H1 (cell line): ENCODE measurements at regions not wholly inside any gene's neighbourhood (a gene's known extent, or its start where the extent isn't known, plus 50 kb on each side); places are given as distances from the start of the nearest gene placed in this dataset.

Source experiments
- CTCF ChIA-PET: fragments of 300-600 bp; sonication (Branson Sonifier 250); formaldehyde crosslinking; loops from one replicate; lab custom pipeline; 2021; ENCODE audit not compliant: partially characterized antibody; lab: Charles Lee
- POLR2A ChIA-PET: fragments of 300-600 bp; sonication (Branson Sonifier 250); formaldehyde crosslinking; loops from one replicate; lab custom pipeline; 2021; ENCODE audit warnings: inconsistent platforms; ENCODE audit not compliant: partially characterized antibody; lab: Charles Lee
- DNase-seq, 2 experiments: peaks; one replicate each; pipeline versions ENCODE4 v3.0.0 to v3.0.0-alpha.2; 2010 to 2022; ENCODE audit warnings: low spot score in 2 of 2, low read depth in 1 of 2, mixed read lengths in 1 of 2
- FAIRE-seq: peaks from 2 replicates; lab custom pipeline; 2011; peaks lifted over from hg19 to GRCh38; lab: Jason Lieb, UNC
- H2AFZ ChIP-seq: 2 replicates; pipeline ENCODE4 v1.8.1; 2012; ENCODE audit warnings: low read length, inconsistent platforms
- H2AK5ac ChIP-seq: 2 replicates; pipeline ENCODE4 v1.6.1; 2013; ENCODE audit warnings: low read depth, low read length
- H2BK120ac ChIP-seq: replicated peaks from 2 replicates; pipeline ENCODE3; 2013; ENCODE audit warnings: low read depth, low read length, inconsistent platforms
- H2BK12ac ChIP-seq: 2 replicates; pipeline ENCODE4 v1.6.1; 2013; ENCODE audit warnings: low read depth, low read length
- H2BK15ac ChIP-seq: 2 replicates; pipeline ENCODE4 v1.6.1; 2013; ENCODE audit warnings: low read length
- H2BK20ac ChIP-seq: 2 replicates; pipeline ENCODE4 v1.6.1; 2013; ENCODE audit warnings: low read length
- H2BK5ac ChIP-seq: 2 replicates; pipeline ENCODE4 v1.6.1; 2013; ENCODE audit warnings: low read depth, low read length
- H3K14ac ChIP-seq: 2 replicates; pipeline ENCODE4 v1.6.1; 2013; ENCODE audit warnings: inconsistent platforms; ENCODE audit not compliant: insufficient read length
- H3K18ac ChIP-seq: 2 replicates; pipeline ENCODE4 v1.6.1; 2013; ENCODE audit warnings: low read length; ENCODE audit errors: extremely low read depth
- H3K23ac ChIP-seq: 2 replicates; pipeline ENCODE4 v1.6.1; 2013; ENCODE audit warnings: inconsistent platforms; ENCODE audit not compliant: insufficient read length
- H3K23me2 ChIP-seq: 2 replicates; pipeline ENCODE4 v1.6.1; 2013; ENCODE audit warnings: low read depth, low read length
- H3K27ac ChIP-seq: 2 replicates; pipeline ENCODE4 v1.6.1; 2011; ENCODE audit warnings: low read depth, low read length, inconsistent platforms
- H3K27me3 ChIP-seq, 4 experiments: replicated peaks in 1 of 4; 1 replicate in 1 of 4; 2 replicates in 3 of 4; pipeline versions ENCODE4 v1.6.1 to v1.8.1; 2011 to 2013; ENCODE audit warnings: low read length in 3 of 4, mild to moderate bottlenecking in 3 of 4, inconsistent platforms in 2 of 4, mixed read lengths in 2 of 4, moderate library complexity in 1 of 4; ENCODE audit not compliant: control insufficient read depth in 3 of 4, insufficient read depth in 3 of 4; ENCODE audit errors: extremely low read depth in 1 of 4
- H3K36me3 ChIP-seq, 4 experiments: 2 replicates each; pipeline versions ENCODE4 v1.6.1 to v1.8.1; 2011 to 2013; ENCODE audit warnings: mild to moderate bottlenecking in 4 of 4, low read length in 3 of 4, moderate library complexity in 2 of 4, control low read depth in 1 of 4, inconsistent platforms in 1 of 4; ENCODE audit not compliant: insufficient read depth in 4 of 4, control insufficient read depth in 2 of 4
- H3K4ac ChIP-seq: replicated peaks from 2 replicates; pipeline ENCODE3; 2013; ENCODE audit warnings: low read length, low read depth, mixed read lengths, inconsistent platforms; ENCODE audit not compliant: insufficient read length
- H3K4me1 ChIP-seq, 4 experiments: replicated peaks in 1 of 4; 1 replicate in 1 of 4; 2 replicates in 3 of 4; pipeline versions ENCODE4 v1.6.1 to v1.8.1; 2011 to 2013; ENCODE audit warnings: low read length in 3 of 4, inconsistent platforms in 2 of 4, mixed read lengths in 1 of 4; ENCODE audit not compliant: insufficient read depth in 4 of 4, control insufficient read depth in 3 of 4
- H3K4me2 ChIP-seq, 2 experiments: 2 replicates each; pipeline versions ENCODE4 v1.6.1 to v1.8.1; 2011 to 2013; ENCODE audit warnings: low read depth in 2 of 2, low read length in 2 of 2, control low read depth in 1 of 2, inconsistent platforms in 1 of 2, mild to moderate bottlenecking in 1 of 2; ENCODE audit not compliant: insufficient read depth in 1 of 2
- H3K4me3 ChIP-seq, 4 experiments: fragments of 200-600, 300-600 bp in 1 of 4; sonication (generic), shearing (Covaris generic), sonication (Bioruptor Twin) in 1 of 4; 2 replicates each; pipeline versions ENCODE4 v1.5.1 to v1.8.1; 2011 to 2016; ENCODE audit warnings: low read length in 4 of 4, low read depth in 3 of 4, control low read depth in 2 of 4, inconsistent platforms in 2 of 4, mild to moderate bottlenecking in 2 of 4, mixed read lengths in 1 of 4, moderate library complexity in 1 of 4; ENCODE audit not compliant: insufficient read depth in 2 of 4; ENCODE audit errors: extremely low read depth in 1 of 4
- H3K56ac ChIP-seq: replicated peaks from 2 replicates; pipeline ENCODE3; 2013; ENCODE audit warnings: low read depth, mild to moderate bottlenecking, mixed read lengths, low read length, inconsistent platforms; ENCODE audit not compliant: insufficient read length
- H3K79me1 ChIP-seq: 2 replicates; pipeline ENCODE4 v1.6.1; 2013; ENCODE audit warnings: low read depth, low read length, control low read depth
- H3K79me2 ChIP-seq, 2 experiments: 2 replicates each; pipeline versions ENCODE4 v1.6.1 to v1.8.1; 2012 to 2013; ENCODE audit warnings: low read length in 2 of 2, mild to moderate bottlenecking in 2 of 2, inconsistent platforms in 1 of 2; ENCODE audit not compliant: insufficient read depth in 2 of 2, control insufficient read depth in 1 of 2
- H3K9ac ChIP-seq, 4 experiments: replicated peaks in 1 of 4; 1 replicate in 1 of 4; 2 replicates in 3 of 4; pipeline versions ENCODE4 v1.6.1 to v1.8.1; 2011 to 2013; ENCODE audit warnings: low read depth in 3 of 4, low read length in 3 of 4, control low read depth in 2 of 4, mild to moderate bottlenecking in 2 of 4, moderate library complexity in 2 of 4, inconsistent platforms in 1 of 4; ENCODE audit errors: extremely low read depth in 1 of 4
- H3K9me3 ChIP-seq, 2 experiments: 2 replicates each; pipeline versions ENCODE4 v1.6.1 to v1.8.1; 2012 to 2013; ENCODE audit warnings: mild to moderate bottlenecking in 2 of 2, moderate library complexity in 2 of 2, control low read depth in 1 of 2, inconsistent platforms in 1 of 2, low read depth in 1 of 2, low read length in 1 of 2, mixed read lengths in 1 of 2; ENCODE audit not compliant: insufficient read depth in 2 of 2
- H4K20me1 ChIP-seq, 2 experiments: replicated peaks in 1 of 2; 2 replicates each; pipeline versions ENCODE3 to v1.8.1; 2011 to 2013; ENCODE audit warnings: inconsistent platforms in 2 of 2, low read length in 2 of 2, mild to moderate bottlenecking in 1 of 2; ENCODE audit not compliant: insufficient read depth in 2 of 2, control insufficient read depth in 1 of 2
- H4K5ac ChIP-seq: 2 replicates; pipeline ENCODE4 v1.6.1; 2013; ENCODE audit warnings: low read length, low read depth, mixed read lengths, inconsistent platforms; ENCODE audit not compliant: insufficient read length
- H4K8ac ChIP-seq: 2 replicates; pipeline ENCODE4 v1.8.0; 2013; ENCODE audit warnings: mild to moderate bottlenecking, moderate library complexity, low read length, inconsistent platforms; ENCODE audit not compliant: insufficient read depth; ENCODE audit errors: extremely low read depth
- H4K91ac ChIP-seq: replicated peaks from 2 replicates; pipeline ENCODE3; 2013; ENCODE audit warnings: low read length, mixed read lengths, inconsistent platforms; ENCODE audit not compliant: insufficient read length
- WGBS, 2 experiments: shearing (Covaris generic) in 1 of 2; methylation state at CpG; one replicate each; pipeline versions ENCODE4 v1.1.6 to v1.1.7; 2013 to 2015; ENCODE audit warnings: low lambda C conversion rate in 2 of 2, mixed read lengths in 2 of 2, inconsistent platforms in 1 of 2, low coverage in 1 of 2, missing lambda C conversion rate in 1 of 2; ENCODE audit not compliant: insufficient replicate concordance in 2 of 2, insufficient coverage in 1 of 2, insufficient read length in 1 of 2; ENCODE audit errors: extremely low coverage in 1 of 2, missing lambda C conversion rate in 1 of 2; 5-methylcytosine and 5-hydroxymethylcytosine counted together
- TF ChIP-seq, protein P1 (sequence below): fragments of 300-600 bp; sonication (generic); IDR thresholded peaks from 2 replicates; pipeline ENCODE4 v1.7.1; 2012; ENCODE audit warnings: low read length, moderate library complexity, mild to moderate bottlenecking, inconsistent platforms; ENCODE audit not compliant: insufficient replicate concordance

DNA sequence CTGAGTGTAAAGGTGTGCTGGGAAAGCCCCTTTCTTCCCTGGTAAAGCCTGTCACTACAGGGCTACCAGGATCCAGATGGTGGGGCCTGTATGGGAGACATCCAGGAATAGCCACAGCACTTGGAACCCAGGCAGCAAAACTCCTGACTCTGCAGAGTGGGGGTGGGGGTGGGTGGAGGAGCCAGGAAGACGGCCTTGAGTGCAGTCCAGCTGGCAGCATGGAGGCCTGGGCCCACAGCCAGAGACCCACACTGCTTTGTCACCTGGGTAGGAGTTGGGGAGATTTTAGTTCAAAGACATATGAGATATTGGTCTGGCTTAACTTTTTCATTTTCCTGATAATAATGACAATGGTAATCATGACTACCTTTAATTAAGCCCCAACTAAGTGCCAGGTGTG is 116.7 kb upstream of the MRPS22 start:
- H3K27ac ChIP-seq, result no peak overlapping the region
- H2BK15ac ChIP-seq, result no peak overlapping the region
- ChIA-PET POLR2A (no interaction called here), CTCF (interaction anchor here (1.4 kb wide), 1 partner anchor 118 kb away, joined by 5 read pairs; no protein-coding TSS in a partner anchor)
- H2AFZ ChIP-seq, result no peak overlapping the region
- no peak overlapping the region for H3K9ac ChIP-seq
- H4K5ac ChIP-seq, result no peak overlapping the region
- H3K23me2 ChIP-seq, result no peaks in the 10 kb centered on the region
- WGBS, 2 experiments, result 71% methylated on average over 1 of the region's 1 CpG; no CpG with 5 or more reads in 1 of the 2 experiments
- H3K4me3 ChIP-seq, result no peak overlapping the region
- no peaks in the 10 kb centered on the region for H3K4me1 ChIP-seq
- no peak overlapping the region for H3K4ac ChIP-seq
- H3K23ac ChIP-seq, result no peak overlapping the region
- no peaks in the 10 kb centered on the region for H4K20me1 ChIP-seq
- H3K18ac ChIP-seq, result no peak overlapping the region
- H3K36me3 ChIP-seq, result no peaks in the 10 kb centered on the region
- no peaks in the 10 kb centered on the region for H3K27me3 ChIP-seq
- FAIRE-seq (no peak), DNase-seq (no peak)
- H2BK20ac ChIP-seq, result no peak overlapping the region
- H3K79me2 ChIP-seq, result no peaks in the 10 kb centered on the region
- no peak overlapping the region for H2BK120ac ChIP-seq
- H4K8ac ChIP-seq, result no peak overlapping the region
- no peak overlapping the region for H3K4me2 ChIP-seq
- no peak overlapping the region for H3K14ac ChIP-seq
- no peak overlapping the region for H4K91ac ChIP-seq
- no peaks in the 10 kb centered on the region for H3K79me1 ChIP-seq
- no peak overlapping the region for H2BK12ac ChIP-seq
- no peak overlapping the region for H2BK5ac ChIP-seq
- H3K9me3 ChIP-seq, result peaks cover 3 to 10% of the 10 kb centered on the region in 2 experiments; a peak in 3 of 4 replicates
- no peak overlapping the region for H3K56ac ChIP-seq
- H2AK5ac ChIP-seq, result no peak overlapping the region
- TF ChIP-seq, protein P1, sequence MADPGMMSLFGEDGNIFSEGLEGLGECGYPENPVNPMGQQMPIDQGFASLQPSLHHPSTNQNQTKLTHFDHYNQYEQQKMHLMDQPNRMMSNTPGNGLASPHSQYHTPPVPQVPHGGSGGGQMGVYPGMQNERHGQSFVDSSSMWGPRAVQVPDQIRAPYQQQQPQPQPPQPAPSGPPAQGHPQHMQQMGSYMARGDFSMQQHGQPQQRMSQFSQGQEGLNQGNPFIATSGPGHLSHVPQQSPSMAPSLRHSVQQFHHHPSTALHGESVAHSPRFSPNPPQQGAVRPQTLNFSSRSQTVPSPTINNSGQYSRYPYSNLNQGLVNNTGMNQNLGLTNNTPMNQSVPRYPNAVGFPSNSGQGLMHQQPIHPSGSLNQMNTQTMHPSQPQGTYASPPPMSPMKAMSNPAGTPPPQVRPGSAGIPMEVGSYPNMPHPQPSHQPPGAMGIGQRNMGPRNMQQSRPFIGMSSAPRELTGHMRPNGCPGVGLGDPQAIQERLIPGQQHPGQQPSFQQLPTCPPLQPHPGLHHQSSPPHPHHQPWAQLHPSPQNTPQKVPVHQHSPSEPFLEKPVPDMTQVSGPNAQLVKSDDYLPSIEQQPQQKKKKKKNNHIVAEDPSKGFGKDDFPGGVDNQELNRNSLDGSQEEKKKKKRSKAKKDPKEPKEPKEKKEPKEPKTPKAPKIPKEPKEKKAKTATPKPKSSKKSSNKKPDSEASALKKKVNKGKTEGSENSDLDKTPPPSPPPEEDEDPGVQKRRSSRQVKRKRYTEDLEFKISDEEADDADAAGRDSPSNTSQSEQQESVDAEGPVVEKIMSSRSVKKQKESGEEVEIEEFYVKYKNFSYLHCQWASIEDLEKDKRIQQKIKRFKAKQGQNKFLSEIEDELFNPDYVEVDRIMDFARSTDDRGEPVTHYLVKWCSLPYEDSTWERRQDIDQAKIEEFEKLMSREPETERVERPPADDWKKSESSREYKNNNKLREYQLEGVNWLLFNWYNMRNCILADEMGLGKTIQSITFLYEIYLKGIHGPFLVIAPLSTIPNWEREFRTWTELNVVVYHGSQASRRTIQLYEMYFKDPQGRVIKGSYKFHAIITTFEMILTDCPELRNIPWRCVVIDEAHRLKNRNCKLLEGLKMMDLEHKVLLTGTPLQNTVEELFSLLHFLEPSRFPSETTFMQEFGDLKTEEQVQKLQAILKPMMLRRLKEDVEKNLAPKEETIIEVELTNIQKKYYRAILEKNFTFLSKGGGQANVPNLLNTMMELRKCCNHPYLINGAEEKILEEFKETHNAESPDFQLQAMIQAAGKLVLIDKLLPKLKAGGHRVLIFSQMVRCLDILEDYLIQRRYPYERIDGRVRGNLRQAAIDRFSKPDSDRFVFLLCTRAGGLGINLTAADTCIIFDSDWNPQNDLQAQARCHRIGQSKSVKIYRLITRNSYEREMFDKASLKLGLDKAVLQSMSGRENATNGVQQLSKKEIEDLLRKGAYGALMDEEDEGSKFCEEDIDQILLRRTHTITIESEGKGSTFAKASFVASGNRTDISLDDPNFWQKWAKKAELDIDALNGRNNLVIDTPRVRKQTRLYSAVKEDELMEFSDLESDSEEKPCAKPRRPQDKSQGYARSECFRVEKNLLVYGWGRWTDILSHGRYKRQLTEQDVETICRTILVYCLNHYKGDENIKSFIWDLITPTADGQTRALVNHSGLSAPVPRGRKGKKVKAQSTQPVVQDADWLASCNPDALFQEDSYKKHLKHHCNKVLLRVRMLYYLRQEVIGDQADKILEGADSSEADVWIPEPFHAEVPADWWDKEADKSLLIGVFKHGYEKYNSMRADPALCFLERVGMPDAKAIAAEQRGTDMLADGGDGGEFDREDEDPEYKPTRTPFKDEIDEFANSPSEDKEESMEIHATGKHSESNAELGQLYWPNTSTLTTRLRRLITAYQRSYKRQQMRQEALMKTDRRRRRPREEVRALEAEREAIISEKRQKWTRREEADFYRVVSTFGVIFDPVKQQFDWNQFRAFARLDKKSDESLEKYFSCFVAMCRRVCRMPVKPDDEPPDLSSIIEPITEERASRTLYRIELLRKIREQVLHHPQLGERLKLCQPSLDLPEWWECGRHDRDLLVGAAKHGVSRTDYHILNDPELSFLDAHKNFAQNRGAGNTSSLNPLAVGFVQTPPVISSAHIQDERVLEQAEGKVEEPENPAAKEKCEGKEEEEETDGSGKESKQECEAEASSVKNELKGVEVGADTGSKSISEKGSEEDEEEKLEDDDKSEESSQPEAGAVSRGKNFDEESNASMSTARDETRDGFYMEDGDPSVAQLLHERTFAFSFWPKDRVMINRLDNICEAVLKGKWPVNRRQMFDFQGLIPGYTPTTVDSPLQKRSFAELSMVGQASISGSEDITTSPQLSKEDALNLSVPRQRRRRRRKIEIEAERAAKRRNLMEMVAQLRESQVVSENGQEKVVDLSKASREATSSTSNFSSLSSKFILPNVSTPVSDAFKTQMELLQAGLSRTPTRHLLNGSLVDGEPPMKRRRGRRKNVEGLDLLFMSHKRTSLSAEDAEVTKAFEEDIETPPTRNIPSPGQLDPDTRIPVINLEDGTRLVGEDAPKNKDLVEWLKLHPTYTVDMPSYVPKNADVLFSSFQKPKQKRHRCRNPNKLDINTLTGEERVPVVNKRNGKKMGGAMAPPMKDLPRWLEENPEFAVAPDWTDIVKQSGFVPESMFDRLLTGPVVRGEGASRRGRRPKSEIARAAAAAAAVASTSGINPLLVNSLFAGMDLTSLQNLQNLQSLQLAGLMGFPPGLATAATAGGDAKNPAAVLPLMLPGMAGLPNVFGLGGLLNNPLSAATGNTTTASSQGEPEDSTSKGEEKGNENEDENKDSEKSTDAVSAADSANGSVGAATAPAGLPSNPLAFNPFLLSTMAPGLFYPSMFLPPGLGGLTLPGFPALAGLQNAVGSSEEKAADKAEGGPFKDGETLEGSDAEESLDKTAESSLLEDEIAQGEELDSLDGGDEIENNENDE, result no peak
